Loucy (cell line): ENCODE measurements at regions not wholly inside any gene's neighbourhood (a gene's known extent, or its start where the extent isn't known, plus 50 kb on each side); places are given as distances from the start of the nearest gene placed in this dataset.

Experiments
- H2AFZ ChIP-seq: fragments of 200-600 bp; sonication (generic); 2 replicates; pipeline ENCODE4 v1.6.0; 2016; ENCODE audit warnings: antibody characterized with exemption, mild to moderate bottlenecking, low read length, moderate library complexity
- H3F3A ChIP-seq: fragments of 200-600 bp; 2 replicates; pipeline ENCODE4 v1.6.0; 2016; ENCODE audit warnings: antibody characterized with exemption, low read depth, mild to moderate bottlenecking
- H3K27me3 ChIP-seq: fragments of 200-600 bp; sonication (generic); 2 replicates; pipeline ENCODE4 v1.6.1; 2014; ENCODE audit warnings: low read length, mild to moderate bottlenecking; ENCODE audit not compliant: insufficient read depth, poor library complexity, severe bottlenecking
- H3K36me3 ChIP-seq: fragments of 200-600 bp; sonication (generic); 2 replicates; pipeline ENCODE4 v1.6.1; 2016; ENCODE audit warnings: low read length; ENCODE audit not compliant: insufficient read depth
- H3K4me1 ChIP-seq: fragments of 200-600 bp; sonication (generic); 2 replicates; pipeline ENCODE4 v1.5.1; 2014; ENCODE audit warnings: low read length, mild to moderate bottlenecking; ENCODE audit not compliant: insufficient read depth, poor library complexity, severe bottlenecking
- H3K4me2 ChIP-seq: fragments of 200-600 bp; sonication (generic); 2 replicates; pipeline ENCODE4 v1.6.0; 2014; ENCODE audit warnings: antibody characterized with exemption, low read length, low read depth, mild to moderate bottlenecking; ENCODE audit not compliant: poor library complexity, severe bottlenecking
- H3K4me3 ChIP-seq: fragments of 200-600 bp; sonication (generic); 2 replicates; pipeline ENCODE4 v1.5.1; 2014; ENCODE audit warnings: low read length, mild to moderate bottlenecking, mixed read lengths; ENCODE audit not compliant: poor library complexity, severe bottlenecking
- H3K79me2 ChIP-seq: fragments of 200-600 bp; sonication (generic); 2 replicates; pipeline ENCODE4 v1.6.1; 2014; ENCODE audit warnings: low read length; ENCODE audit not compliant: insufficient read depth
- H3K9ac ChIP-seq: fragments of 200-600 bp; sonication (generic); 2 replicates; pipeline ENCODE4 v1.6.0; 2014; ENCODE audit warnings: mild to moderate bottlenecking, low read depth, low read length, moderate library complexity; ENCODE audit not compliant: poor library complexity, severe bottlenecking
- H3K9me2 ChIP-seq: fragments of 200-600 bp; sonication (generic); replicated peaks from 2 replicates; pipeline ENCODE4 v1.6.1; 2016; ENCODE audit warnings: low read depth, low read length, mixed read lengths
- H3K9me3 ChIP-seq: fragments of 200-600 bp; sonication (generic); 2 replicates; pipeline ENCODE4 v1.6.1; 2014; ENCODE audit warnings: mild to moderate bottlenecking, antibody characterized with exemption, low read length, low read depth; ENCODE audit not compliant: insufficient read depth
- H4K20me1 ChIP-seq: fragments of 200-600 bp; sonication (generic); 2 replicates; pipeline ENCODE4 v1.6.0; 2014; ENCODE audit warnings: antibody characterized with exemption, low read length, mild to moderate bottlenecking; ENCODE audit not compliant: insufficient read depth, poor library complexity, severe bottlenecking
- CTCF ChIP-seq: fragments of 200-600 bp; sonication (generic); conservative IDR thresholded peaks from 2 replicates; pipeline ENCODE4 v1.5.1; 2014; ENCODE audit warnings: mild to moderate bottlenecking, antibody characterized with exemption, low read length
- EZH2phosphoT487 ChIP-seq: fragments of 200-600 bp; IDR thresholded peaks from 2 replicates; pipeline ENCODE4 v1.6.1; 2018; ENCODE audit warnings: antibody characterized with exemption, mild to moderate bottlenecking, moderate library complexity, borderline replicate concordance

GRCh38 chr5:27571681-27572080 is 533.3 kb upstream of the CDH9 start:
- H4K20me1 ChIP-seq = no peaks in the 10 kb centered on the region
- no peak overlapping the region for H2AFZ ChIP-seq
- no peak for TF ChIP-seq EZH2phosphoT487
- no peak for TF ChIP-seq CTCF
- no peaks in the 10 kb centered on the region for H3K9me3 ChIP-seq
- no peaks in the 10 kb centered on the region for H3K4me1 ChIP-seq
- no peak overlapping the region for H3K9ac ChIP-seq
- no peaks in the 10 kb centered on the region for H3F3A ChIP-seq
- H3K9me2 ChIP-seq = no peaks in the 10 kb centered on the region; the same call in 1 of the 2 replicates
- no peak overlapping the region for H3K4me2 ChIP-seq
- H3K36me3 ChIP-seq = no peaks in the 10 kb centered on the region
- no peaks in the 10 kb centered on the region for H3K79me2 ChIP-seq
- no peaks in the 10 kb centered on the region for H3K27me3 ChIP-seq
- H3K4me3 ChIP-seq = no peak overlapping the region

GRCh38 chr5:27568811-27569210 is 530.4 kb upstream of the CDH9 start:
- H3K36me3 ChIP-seq = no peaks in the 10 kb centered on the region
- no peak overlapping the region for H3K9ac ChIP-seq
- H3K9me2 ChIP-seq = no peaks in the 10 kb centered on the region; the same call in 1 of the 2 replicates
- no peak overlapping the region for H2AFZ ChIP-seq
- no peaks in the 10 kb centered on the region for H3K79me2 ChIP-seq
- H3K4me3 ChIP-seq = no peak overlapping the region
- no peaks in the 10 kb centered on the region for H4K20me1 ChIP-seq
- H3K4me1 ChIP-seq = no peaks in the 10 kb centered on the region
- H3K4me2 ChIP-seq = no peak overlapping the region
- no peaks in the 10 kb centered on the region for H3K9me3 ChIP-seq
- TF ChIP-seq EZH2phosphoT487 (no peak), CTCF (no peak)
- no peaks in the 10 kb centered on the region for H3F3A ChIP-seq
- no peaks in the 10 kb centered on the region for H3K27me3 ChIP-seq

- Histone ChIP-seq H3K4me1 (no peaks in the 10 kb centered on the region), H2AFZ (no peak overlapping the region), H3F3A (no peaks in the 10 kb centered on the region), H3K9me2 (no peaks in the 10 kb centered on the region), H3K4me2 (no peak overlapping the region), H3K4me3 (no peak overlapping the region), H3K36me3 (no peaks in the 10 kb centered on the region), H3K27me3 (no peaks in the 10 kb centered on the region), H4K20me1 (no peaks in the 10 kb centered on the region), H3K9me3 (no peaks in the 10 kb centered on the region), H3K79me2 (no peaks in the 10 kb centered on the region), H3K9ac (no peak overlapping the region)
- TF ChIP-seq CTCF (no peak), EZH2phosphoT487 (no peak)
These were observed 523.0 kb upstream of the CDH9 start for GRCh38 chr5:27561408-27561807.
